Neural progenitor cell (in vitro differentiated cells): ENCODE measurements at regions not wholly inside any gene's neighbourhood (a gene's known extent, or its start where the extent isn't known, plus 50 kb on each side); places are given as distances from the start of the nearest gene placed in this dataset.

Experiments used
- DNase-seq: peaks from one replicate; pipeline ENCODE4 v3.0.0-alpha.2; 2016; ENCODE audit warnings: low spot score
- H2AFZ ChIP-seq: fragments of 200-600 bp; sonication (generic); replicated peaks from 2 replicates; pipeline ENCODE4 v1.6.1; 2016; ENCODE audit warnings: antibody characterized with exemption
- H3F3A ChIP-seq: fragments of 200-600 bp; sonication (generic); 2 replicates; pipeline ENCODE4 v1.6.1; 2016; ENCODE audit warnings: antibody characterized with exemption, low read depth
- H3K27ac ChIP-seq: fragments of 200-600 bp; sonication (generic); 2 replicates; pipeline ENCODE4 v1.5.1; 2016; ENCODE audit warnings: mild to moderate bottlenecking
- H3K27me3 ChIP-seq: fragments of 200-600 bp; sonication (generic); 2 replicates; pipeline ENCODE4 v1.6.1; 2016; ENCODE audit warnings: mild to moderate bottlenecking, moderate library complexity
- H3K36me3 ChIP-seq: fragments of 200-600 bp; sonication (generic); 2 replicates; pipeline ENCODE4 v1.5.1; 2016
- H3K4me1 ChIP-seq: fragments of 200-600 bp; sonication (generic); 2 replicates; pipeline ENCODE4 v1.6.1; 2016; ENCODE audit warnings: mixed run types
- H3K4me2 ChIP-seq: fragments of 200-600 bp; sonication (generic); 2 replicates; pipeline ENCODE4 v1.6.1; 2016
- H3K4me3 ChIP-seq: fragments of 200-600 bp; sonication (generic); 2 replicates; pipeline ENCODE4 v1.5.1; 2016
- H3K79me2 ChIP-seq: fragments of 200-600 bp; sonication (generic); 2 replicates; pipeline ENCODE4 v1.6.1; 2016; ENCODE audit warnings: low read depth
- H3K9ac ChIP-seq: fragments of 200-600 bp; sonication (generic); 2 replicates; pipeline ENCODE4 v1.6.1; 2016
- H3K9me3 ChIP-seq: fragments of 200-600 bp; sonication (generic); 2 replicates; pipeline ENCODE4 v1.5.1; 2016; ENCODE audit warnings: low read depth
- H4K20me1 ChIP-seq: fragments of 200-600 bp; sonication (generic); 2 replicates; pipeline ENCODE4 v1.6.1; 2016; ENCODE audit warnings: low read depth
- H3K27ac Mint-ChIP-seq: 3 replicates; pipeline ENCODE4 v1.8.0; 2021; ENCODE audit warnings: mixed read lengths
- H3K27me3 Mint-ChIP-seq: 2 replicates; pipeline ENCODE4 v1.8.0; 2022; ENCODE audit warnings: low read depth, mild to moderate bottlenecking, inconsistent platforms, moderate library complexity, mixed read lengths; ENCODE audit not compliant: insufficient read depth
- H3K36me3 Mint-ChIP-seq: 3 replicates; pipeline ENCODE4 v1.8.0; 2021; ENCODE audit warnings: mixed read lengths
- H3K4me1 Mint-ChIP-seq: 3 replicates; pipeline ENCODE4 v1.8.0; 2021; ENCODE audit warnings: mixed read lengths
- H3K4me3 Mint-ChIP-seq: 3 replicates; pipeline ENCODE4 v1.8.0; 2021; ENCODE audit warnings: mild to moderate bottlenecking, moderate library complexity, mixed read lengths
- H3K9me3 Mint-ChIP-seq: 3 replicates; pipeline ENCODE4 v1.8.0; 2020; ENCODE audit warnings: mixed read lengths
- CTCF ChIP-seq: fragments of 200-600 bp; sonication (generic); IDR thresholded peaks from 2 replicates; pipeline ENCODE4 v1.5.1; 2017; ENCODE audit warnings: antibody characterized with exemption, mild to moderate bottlenecking
- EZH2 ChIP-seq: fragments of 200-600 bp; sonication (generic); IDR thresholded peaks from 2 replicates; pipeline ENCODE4 v1.6.1; 2017; ENCODE audit warnings: antibody characterized with exemption, mild to moderate bottlenecking, moderate library complexity
- EZH2phosphoT487 ChIP-seq: fragments of 200-600 bp; sonication (generic); IDR thresholded peaks from 2 replicates; pipeline ENCODE4 v1.6.1; 2017; ENCODE audit warnings: antibody characterized with exemption

GRCh38 chr6:125636671-125637070 is 112.8 kb upstream of the HEY2 start:
- Histone ChIP-seq H4K20me1 (no peaks in the 10 kb centered on the region), H3K27me3 (no peaks in the 10 kb centered on the region), H3F3A (no peaks in the 10 kb centered on the region), H2AFZ (no peak overlapping the region), H3K27ac (no peak overlapping the region), H3K4me1 (no peaks in the 10 kb centered on the region), H3K9me3 (no peaks in the 10 kb centered on the region), H3K4me2 (no peak overlapping the region), H3K36me3 (no peaks in the 10 kb centered on the region), H3K79me2 (no peaks in the 10 kb centered on the region), H3K9ac (no peak overlapping the region), H3K4me3 (no peak overlapping the region)
- TF ChIP-seq EZH2phosphoT487 (no peak), EZH2 (no peak), CTCF (no peak)
- Mint-ChIP-seq H3K27me3 (peaks cover 5% of the 10 kb centered on the region), H3K4me3 (no peak overlapping the region), H3K27ac (no peak overlapping the region), H3K4me1 (peaks cover 19% of the 10 kb centered on the region), H3K9me3 (no peaks in the 10 kb centered on the region), H3K36me3 (no peaks in the 10 kb centered on the region)
- DNase-seq = no peak

DNA sequence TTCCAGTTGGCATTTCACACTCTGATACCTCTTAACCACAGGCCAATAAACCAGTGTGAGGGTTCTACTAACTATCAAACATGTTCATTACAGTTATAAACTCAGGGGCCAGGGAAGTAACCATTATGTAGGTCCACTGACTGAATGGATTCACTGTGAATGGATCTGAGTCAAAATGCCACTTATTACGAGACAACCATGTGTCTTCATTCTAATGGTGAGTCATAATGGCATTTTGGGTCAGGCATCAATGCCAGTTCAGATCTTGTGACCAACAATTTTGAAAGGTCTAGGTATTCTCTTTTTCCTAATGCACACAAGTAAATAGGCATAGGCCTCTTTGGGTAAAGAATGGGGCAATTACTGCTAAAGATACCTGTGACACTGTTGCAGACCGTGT is 112.2 kb upstream of the HEY2 start:
- H3F3A ChIP-seq = no peaks in the 10 kb centered on the region
- H3K36me3 ChIP-seq = no peaks in the 10 kb centered on the region
- Mint-ChIP-seq H3K4me1 (peaks cover 20% of the 10 kb centered on the region), H3K9me3 (no peaks in the 10 kb centered on the region), H3K27ac (no peak overlapping the region), H3K4me3 (no peak overlapping the region), H3K27me3 (peaks cover 5% of the 10 kb centered on the region), H3K36me3 (no peaks in the 10 kb centered on the region)
- H3K27ac ChIP-seq = no peak overlapping the region
- no peaks in the 10 kb centered on the region for H4K20me1 ChIP-seq
- H3K4me1 ChIP-seq = no peaks in the 10 kb centered on the region
- no peaks in the 10 kb centered on the region for H3K79me2 ChIP-seq
- no peak overlapping the region for H3K4me2 ChIP-seq
- H3K4me3 ChIP-seq = no peak overlapping the region
- H2AFZ ChIP-seq = no peak overlapping the region
- no peak overlapping the region for H3K9ac ChIP-seq
- H3K27me3 ChIP-seq = no peaks in the 10 kb centered on the region
- H3K9me3 ChIP-seq = no peaks in the 10 kb centered on the region
- no peak for DNase-seq
- TF ChIP-seq EZH2phosphoT487 (no peak), EZH2 (no peak), CTCF (no peak)

- Mint-ChIP-seq H3K9me3 (peaks cover 3% of the 10 kb centered on the region), H3K4me3 (no peak overlapping the region), H3K27me3 (peaks cover 7% of the 10 kb centered on the region), H3K27ac (no peak overlapping the region), H3K36me3 (no peaks in the 10 kb centered on the region), H3K4me1 (peaks cover 20% of the 10 kb centered on the region)
- H3F3A ChIP-seq = no peaks in the 10 kb centered on the region
- no peak overlapping the region for H2AFZ ChIP-seq
- H3K9ac ChIP-seq = no peak overlapping the region
- H4K20me1 ChIP-seq = no peaks in the 10 kb centered on the region
- H3K4me3 ChIP-seq = no peak overlapping the region
- H3K9me3 ChIP-seq = no peaks in the 10 kb centered on the region
- H3K79me2 ChIP-seq = no peaks in the 10 kb centered on the region
- H3K4me1 ChIP-seq = no peaks in the 10 kb centered on the region
- no peak overlapping the region for H3K4me2 ChIP-seq
- H3K27ac ChIP-seq = no peak overlapping the region
- H3K27me3 ChIP-seq = no peaks in the 10 kb centered on the region
- H3K36me3 ChIP-seq = no peaks in the 10 kb centered on the region
- no peak for TF ChIP-seq CTCF
- TF ChIP-seq EZH2 = no peak
- no peak for TF ChIP-seq EZH2phosphoT487
- DNase-seq = no peak
Observed at GRCh38 chr6:125639466-125640020, 109.9 kb upstream of the HEY2 start.
